IPS DF 4.7 (cell line): ENCODE measurements at regions not wholly inside any gene's neighbourhood (a gene's known extent, or its start where the extent isn't known, plus 50 kb on each side); places are given as distances from the start of the nearest gene placed in this dataset.

Experiments used
- DNase-seq: peaks from one replicate; pipeline ENCODE4 v3.0.0-alpha.2; 2013; ENCODE audit warnings: low spot score; ENCODE audit errors: extremely low read depth

DNA sequence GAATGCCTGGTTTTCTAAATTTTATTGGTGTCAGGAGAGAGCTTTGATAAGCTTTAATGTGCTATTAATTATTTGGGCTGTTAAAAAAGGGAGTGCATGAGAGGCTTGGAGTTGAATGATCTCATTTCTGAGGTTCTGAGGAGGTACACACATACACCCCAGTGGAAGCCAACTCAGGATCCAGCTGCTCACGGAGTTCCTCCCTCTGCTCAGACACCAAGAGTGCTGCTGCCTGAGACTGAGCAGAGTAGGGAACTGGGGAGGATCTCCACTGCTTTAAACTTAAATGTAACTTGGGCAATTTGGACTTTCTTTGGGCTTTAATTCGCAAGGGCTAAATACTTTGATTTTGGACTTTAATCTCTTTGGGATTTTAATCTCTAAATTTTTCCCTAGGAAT, 414.4 kb upstream of the CADM1 start:
- no peak for DNase-seq

GRCh38 chr11:115916608-115917007, 412.4 kb upstream of the CADM1 start:
- DNase-seq: no peak

- DNase-seq: peak; percentile 16
Measured at GRCh38 chr11:115912484-115912945, 408.3 kb upstream of the CADM1 start.

DNA sequence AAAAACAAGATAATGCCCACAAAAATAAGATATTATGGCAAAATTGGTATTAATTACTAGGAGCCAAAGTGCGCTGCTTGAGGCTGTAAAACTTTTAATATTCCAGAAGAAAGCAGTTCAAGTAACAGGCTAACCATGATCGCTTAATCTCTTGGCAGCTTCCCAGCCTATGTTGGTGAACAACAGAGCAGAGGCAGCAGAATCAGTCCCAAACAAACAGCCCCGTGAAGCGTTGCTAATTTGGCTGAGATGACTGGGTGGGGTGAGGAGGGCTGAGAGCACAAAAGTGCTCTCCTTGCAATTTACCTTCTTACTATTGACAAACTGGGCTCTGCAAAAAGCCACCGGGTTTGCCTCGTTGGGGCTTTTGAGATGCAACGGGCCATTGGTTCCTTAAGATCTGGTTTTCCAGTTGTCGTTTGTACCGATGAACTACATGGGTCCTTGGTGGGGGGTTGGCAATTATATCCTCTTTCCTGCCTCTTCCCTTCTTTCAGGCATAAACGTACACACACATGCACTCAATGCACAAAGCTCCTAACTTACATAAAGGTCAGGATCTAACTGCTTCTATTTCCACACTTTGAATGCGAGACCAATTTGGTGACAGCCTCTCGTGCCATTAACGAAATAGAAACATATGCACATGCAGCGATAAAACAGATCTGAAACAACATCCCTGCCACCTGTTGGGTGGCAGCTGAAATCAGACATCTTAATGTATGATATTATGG, 407.6 kb upstream of the CADM1 start:
- DNase-seq: no peak

DNA sequence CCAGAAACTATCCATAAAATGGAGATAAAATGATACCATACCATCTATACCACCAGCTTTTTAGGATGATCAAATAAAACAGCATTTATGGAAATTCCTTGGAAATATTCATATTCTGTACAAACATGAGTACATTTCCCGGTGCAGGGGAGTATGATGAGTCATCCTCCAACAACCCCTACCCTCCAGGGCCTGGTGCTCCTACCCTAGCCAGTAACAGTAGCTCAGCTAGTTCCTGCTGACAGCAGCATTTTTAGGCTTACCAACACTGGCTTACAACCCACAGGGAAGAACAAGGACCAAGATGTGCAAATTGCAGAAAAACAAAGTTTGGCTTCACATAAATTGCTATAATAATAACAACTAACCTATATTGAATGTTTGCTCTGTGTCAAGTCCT, 406.2 kb upstream of the CADM1 start:
- DNase-seq: no peak

GRCh38 chr11:115906171-115906570, 402.0 kb upstream of the CADM1 start:
- DNase-seq: no peak

DNA sequence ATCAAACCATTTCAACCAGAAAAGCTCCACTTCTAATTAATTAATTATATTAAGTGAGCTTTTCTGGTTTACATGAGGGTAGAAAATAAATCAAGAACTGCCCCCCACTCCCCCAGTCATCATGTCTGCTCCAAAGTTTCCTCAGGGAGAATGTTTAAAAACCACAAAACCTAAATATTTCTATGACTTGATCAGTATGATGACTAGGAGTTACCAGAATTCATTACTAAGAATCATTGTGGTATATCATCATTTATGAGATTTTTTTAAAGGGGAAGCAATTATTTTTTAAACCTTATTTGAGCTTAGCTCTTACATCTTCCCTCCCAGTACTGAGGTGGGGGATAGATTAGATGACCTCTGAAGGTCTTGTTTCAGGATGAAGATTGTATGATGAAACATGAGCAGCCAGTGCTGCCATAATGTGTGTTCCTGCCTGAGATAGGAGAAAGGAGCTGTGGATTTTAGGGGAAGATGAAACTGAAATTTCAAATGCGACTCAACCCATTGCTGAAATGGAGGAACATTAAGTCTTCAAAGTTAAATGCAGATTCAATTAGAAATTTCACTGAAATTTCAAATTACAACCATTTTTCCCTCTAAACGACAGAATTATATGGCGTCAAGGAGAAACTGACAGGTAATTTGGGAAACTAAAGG, 401.3 kb upstream of the CADM1 start:
- no peak for DNase-seq

- DNase-seq: no peak
Measured at GRCh38 chr11:115903179-115903578, 399.0 kb upstream of the CADM1 start.

DNA sequence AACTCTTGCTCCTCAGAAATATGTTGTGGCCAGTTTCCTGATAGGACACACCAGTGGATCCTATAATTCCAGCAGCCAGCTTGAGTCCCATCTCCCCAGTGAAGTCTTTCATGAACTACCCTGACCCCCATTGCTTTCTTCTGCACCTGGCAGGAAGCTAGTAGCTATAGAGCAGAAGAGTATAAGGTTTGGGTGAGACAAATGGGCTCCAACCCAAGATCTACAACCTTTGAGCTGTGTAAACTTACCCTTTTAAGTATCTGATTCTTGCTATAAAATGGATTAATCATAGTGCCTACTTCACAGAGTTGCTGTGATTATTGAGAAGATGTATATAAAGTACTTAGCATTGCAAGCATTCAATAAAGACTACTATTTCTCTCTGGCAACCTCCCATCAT, 396.9 kb upstream of the CADM1 start:
- no peak for DNase-seq

DNA sequence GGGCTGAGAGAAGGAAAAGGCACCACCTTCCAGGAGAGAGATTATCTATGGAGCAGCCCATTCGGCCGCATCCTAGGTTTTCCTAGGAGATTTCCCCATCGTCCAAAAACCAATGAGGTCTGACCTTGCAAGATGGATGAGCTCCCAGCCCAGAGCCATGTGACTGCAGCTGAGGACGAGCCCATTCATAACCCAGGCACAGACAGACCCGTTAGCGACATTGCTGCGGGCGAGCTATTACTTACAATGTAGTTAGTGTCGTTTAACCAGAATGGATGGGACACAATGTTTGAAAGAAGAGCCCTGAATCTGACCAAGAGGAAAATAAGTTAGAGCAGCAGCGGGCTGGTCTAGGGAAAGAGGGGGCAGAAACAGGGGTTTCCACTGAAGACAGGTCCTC, 395.9 kb upstream of the CADM1 start:
- DNase-seq: no peak

GRCh38 chr11:115897707-115898106, 393.5 kb upstream of the CADM1 start:
- no peak for DNase-seq

DNA sequence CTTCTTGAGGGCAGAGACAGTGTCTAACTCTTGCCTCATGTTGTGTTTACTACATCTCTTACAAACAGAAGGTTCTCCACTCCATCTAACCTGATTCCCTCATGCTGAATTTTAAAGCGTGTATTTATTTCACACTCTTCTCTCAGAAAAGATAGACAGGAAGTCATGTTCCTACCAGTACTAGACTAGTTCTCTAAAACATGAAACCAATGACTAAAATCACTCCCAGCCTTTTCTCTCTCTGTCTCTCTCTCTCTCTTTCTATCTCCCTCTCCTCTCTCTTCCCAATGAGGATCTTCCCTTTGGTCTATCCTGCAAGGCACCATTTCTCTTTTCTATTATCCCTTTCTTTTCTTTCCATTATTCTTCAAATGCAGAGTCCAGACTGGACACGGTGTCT, 391.9 kb upstream of the CADM1 start:
- DNase-seq: no peak

DNA sequence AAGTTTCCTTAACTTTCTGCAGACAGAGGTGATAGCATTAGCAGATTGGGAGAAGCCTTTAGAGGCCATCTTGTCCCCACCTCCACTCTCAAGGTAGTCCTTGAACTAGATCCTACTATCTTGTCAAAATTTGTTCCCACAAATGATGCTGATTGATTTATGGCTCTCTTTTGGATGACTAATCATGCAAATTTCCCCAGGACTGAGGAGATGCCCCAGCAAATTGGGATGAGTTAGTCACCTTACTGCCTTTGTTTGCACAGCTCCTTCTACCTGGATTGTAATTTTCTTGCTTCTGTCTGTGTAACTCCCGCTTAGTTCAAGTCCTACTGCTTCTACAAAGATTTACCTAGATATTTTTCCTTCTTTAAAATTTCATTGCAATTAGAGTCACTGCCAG, 391.4 kb upstream of the CADM1 start:
- no peak for DNase-seq

- no peak for DNase-seq
Measured at GRCh38 chr11:115894176-115894575, 390.0 kb upstream of the CADM1 start.

GRCh38 chr11:115893461-115894099, 389.4 kb upstream of the CADM1 start:
- DNase-seq: no peak

GRCh38 chr11:115892016-115892415, 387.8 kb upstream of the CADM1 start:
- no peak for DNase-seq

- no peak for DNase-seq
Measured at GRCh38 chr11:115891581-115891980, 387.4 kb upstream of the CADM1 start.

GRCh38 chr11:115890500-115890899, 386.3 kb upstream of the CADM1 start:
- no peak for DNase-seq

GRCh38 chr11:115889712-115890111, 385.5 kb upstream of the CADM1 start:
- no peak for DNase-seq

DNA sequence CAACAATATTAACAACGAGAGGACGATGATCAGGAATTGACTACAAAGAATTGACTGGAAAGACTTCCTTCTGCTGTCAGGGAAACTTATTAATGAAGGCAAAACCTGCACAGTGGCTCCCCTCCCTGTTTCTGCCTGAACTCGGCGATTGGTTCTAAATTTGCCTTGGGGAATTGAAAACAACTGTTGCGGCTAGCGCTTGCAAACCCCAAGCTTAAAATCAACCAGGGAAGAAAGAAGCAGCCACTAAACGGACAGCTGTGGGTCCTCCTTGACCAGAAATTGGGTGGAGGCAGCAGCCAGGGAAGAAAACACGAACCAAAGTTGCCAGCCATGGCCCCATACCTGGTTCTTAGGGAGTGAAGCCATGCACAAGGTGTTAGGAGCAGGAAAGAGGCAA, 383.5 kb upstream of the CADM1 start:
- DNase-seq: no peak

DNA sequence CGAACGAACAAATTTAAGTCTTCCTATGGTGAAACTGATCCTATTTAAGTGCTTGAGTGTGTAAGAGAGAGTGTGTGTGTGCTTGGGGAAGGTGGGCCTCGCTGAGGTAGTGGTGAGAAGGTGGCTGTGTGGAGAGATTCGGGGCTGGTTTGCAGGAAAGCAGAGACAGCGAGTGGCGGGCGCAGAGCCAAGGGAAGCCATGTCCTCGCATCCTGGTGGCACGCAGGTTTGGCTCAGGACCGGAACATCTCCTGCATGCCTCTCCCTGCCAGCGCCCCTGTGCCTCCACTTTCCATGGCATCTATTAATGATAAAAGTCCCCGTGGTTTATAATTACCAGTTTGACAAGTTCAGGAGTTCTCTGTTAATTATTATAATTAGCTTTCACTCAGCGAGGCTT, 383.1 kb upstream of the CADM1 start:
- no peak for DNase-seq

DNA sequence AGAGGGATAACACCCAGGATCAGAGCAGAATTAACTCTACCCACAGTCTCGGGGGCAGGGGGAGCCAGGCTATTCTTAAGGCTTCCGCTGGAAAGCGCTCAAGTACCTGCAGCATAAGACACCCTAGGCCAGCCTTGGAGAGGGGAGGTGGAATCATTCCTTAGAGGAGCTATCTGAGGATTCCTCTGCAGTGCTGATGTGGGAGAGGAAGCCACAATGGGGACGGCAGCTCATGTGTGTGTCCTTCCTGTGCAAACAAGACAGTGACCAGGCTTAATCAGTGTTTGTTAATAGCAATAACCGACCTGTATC, 382.2 kb upstream of the CADM1 start:
- DNase-seq: no peak
